ENCODE measurements at regions not wholly inside any gene's neighbourhood (a gene's known extent, or its start where the extent isn't known, plus 50 kb on each side); places are given as distances from the start of the nearest gene placed in this dataset.

GRCh38 chr13:104045907-104046306, 979.7 kb upstream of the SLC10A2 start:
- Mint-ChIP-seq H3K27ac (no peak overlapping the region), H3K9me3 (peaks cover 10% of the 10 kb centered on the region), H3K4me1 (no peaks in the 10 kb centered on the region), H3K4me3 (no peak overlapping the region), H3K27me3 (ENCODE audit: low read depth) (no peaks in the 10 kb centered on the region), H3K36me3 (ENCODE audit: low read depth) (no peaks in the 10 kb centered on the region)
- TF ChIP-seq CTCF (IDR thresholded peaks at IDR 0.05; ENCODE audit: unreplicated experiment in 3 of 3), result no peak

- Mint-ChIP-seq H3K4me1 (no peaks in the 10 kb centered on the region), H3K4me3 (no peak overlapping the region), H3K27me3 (ENCODE audit: low read depth) (no peaks in the 10 kb centered on the region), H3K27ac (no peak overlapping the region), H3K36me3 (ENCODE audit: low read depth) (no peaks in the 10 kb centered on the region), H3K9me3 (peaks cover 12% of the 10 kb centered on the region)
- no peak for TF ChIP-seq CTCF (IDR thresholded peaks at IDR 0.05; ENCODE audit: unreplicated experiment in 3 of 3)
Measured at GRCh38 chr13:104043184-104043583, 977.0 kb upstream of the SLC10A2 start.

- no peaks in the 10 kb centered on the region for H3K27me3 Mint-ChIP-seq (ENCODE audit: low read depth)
- H3K27ac Mint-ChIP-seq, result no peak overlapping the region
- no peaks in the 10 kb centered on the region for H3K36me3 Mint-ChIP-seq (ENCODE audit: low read depth)
- H3K4me1 Mint-ChIP-seq, result no peaks in the 10 kb centered on the region
- no peaks in the 10 kb centered on the region for H3K9me3 Mint-ChIP-seq
- no peak overlapping the region for H3K4me3 Mint-ChIP-seq
- TF ChIP-seq CTCF (IDR thresholded peaks at IDR 0.05; ENCODE audit: unreplicated experiment in 3 of 3), result no peak
Measured at GRCh38 chr13:104034891-104035290, 968.7 kb upstream of the SLC10A2 start.

- TF ChIP-seq CTCF (IDR thresholded peaks at IDR 0.05; ENCODE audit: unreplicated experiment in 3 of 3), result no peak
Measured at GRCh38 chr13:104025303-104025702, 959.1 kb upstream of the SLC10A2 start.

GRCh38 chr13:104024416-104025170, 958.4 kb upstream of the SLC10A2 start:
- Mint-ChIP-seq H3K4me3 (no peak overlapping the region), H3K4me1 (no peaks in the 10 kb centered on the region), H3K27me3 (ENCODE audit: low read depth) (no peaks in the 10 kb centered on the region), H3K9me3 (no peaks in the 10 kb centered on the region), H3K27ac (no peak overlapping the region), H3K36me3 (ENCODE audit: low read depth) (no peaks in the 10 kb centered on the region)
- TF ChIP-seq CTCF (IDR thresholded peaks at IDR 0.05; ENCODE audit: unreplicated experiment in 3 of 3), result no peak

More at GRCh38 chr13:104025303-104025702, 959.1 kb upstream of the SLC10A2 start:
- Mint-ChIP-seq H3K4me1 (no peaks in the 10 kb centered on the region), H3K4me3 (no peak overlapping the region), H3K27ac (no peak overlapping the region), H3K36me3 (ENCODE audit: low read depth) (no peaks in the 10 kb centered on the region), H3K27me3 (ENCODE audit: low read depth) (no peaks in the 10 kb centered on the region), H3K9me3 (no peaks in the 10 kb centered on the region)

- no peak overlapping the region for H3K27ac Mint-ChIP-seq
Measured at GRCh38 chr13:104021806-104022397, 955.7 kb upstream of the SLC10A2 start.

More at GRCh38 chr13:104021806-104022397, 955.7 kb upstream of the SLC10A2 start:
- Mint-ChIP-seq H3K27me3 (ENCODE audit: low read depth) (no peaks in the 10 kb centered on the region), H3K4me3 (no peak overlapping the region), H3K36me3 (ENCODE audit: low read depth) (no peaks in the 10 kb centered on the region), H3K9me3 (no peaks in the 10 kb centered on the region), H3K4me1 (no peaks in the 10 kb centered on the region)
- TF ChIP-seq CTCF (IDR thresholded peaks at IDR 0.05; ENCODE audit: unreplicated experiment in 3 of 3), result no peak
